PC-9 (cell line): ENCODE measurements at regions not wholly inside any gene's neighbourhood (a gene's known extent, or its start where the extent isn't known, plus 50 kb on each side); places are given as distances from the start of the nearest gene placed in this dataset.
"Not testable (repeated sequence)": the region's sequence is repeated elsewhere in the genome, so short reads cannot be mapped to it uniquely, and the experiment has no call there.

Experiments used
- BruUV-seq: library from RNA; stranded (reverse); fragments of 400-500 nt; replicated peaks from 2 replicates; lab custom pipeline; 2021; lab: Mats Ljungman, UMichigan
- CTCF ChIA-PET: fragments of 300-600 bp; sonication (Branson Sonifier 250); formaldehyde crosslinking; loops from one replicate; lab custom pipeline; 2022; ENCODE audit warnings: antibody characterized with exemption; lab: Charles Lee
- POLR2A ChIA-PET: fragments of 300-600 bp; sonication (Branson Sonifier 250); formaldehyde crosslinking; loops from one replicate; lab custom pipeline; 2022; ENCODE audit warnings: antibody characterized with exemption; ENCODE audit not compliant: unreplicated experiment; lab: Charles Lee
- DNase-seq, 2 experiments: peaks; one replicate each; pipeline versions ENCODE4 v3.0.0 to v3.0.0-alpha.2; 2015 to 2022; ENCODE audit warnings: mixed read lengths in 1 of 2
- H2AFZ ChIP-seq: fragments of 200-600 bp; sonication (generic); 2 replicates; pipeline ENCODE4 v1.8.1; 2017; ENCODE audit warnings: antibody characterized with exemption
- H3F3A ChIP-seq: fragments of 200-600 bp; sonication (generic); 2 replicates; pipeline ENCODE4 v1.8.1; 2017; ENCODE audit warnings: antibody characterized with exemption, mild to moderate bottlenecking, low read depth; ENCODE audit not compliant: insufficient read depth
- H3K27ac ChIP-seq: fragments of 200-600 bp; sonication (generic); 2 replicates; pipeline ENCODE4 v1.6.1; 2016; ENCODE audit warnings: mixed run types
- H3K27me3 ChIP-seq: fragments of 200-600 bp; sonication (generic); 2 replicates; pipeline ENCODE4 v1.6.1; 2016; ENCODE audit warnings: low read depth, mixed run types; ENCODE audit not compliant: insufficient read depth
- H3K36me3 ChIP-seq: fragments of 200-600 bp; sonication (generic); 2 replicates; pipeline ENCODE4 v1.6.1; 2016; ENCODE audit warnings: low read depth, mixed run types
- H3K4me1 ChIP-seq: fragments of 200-600 bp; sonication (generic); replicated peaks from 2 replicates; pipeline ENCODE4 v1.6.1; 2016; ENCODE audit warnings: mixed run types; ENCODE audit not compliant: insufficient read depth
- H3K4me2 ChIP-seq: fragments of 200-600 bp; sonication (generic); 2 replicates; pipeline ENCODE4 v1.6.1; 2017; ENCODE audit warnings: mixed run types
- H3K4me3 ChIP-seq: fragments of 200-600 bp; sonication (generic); 2 replicates; pipeline ENCODE4 v1.6.1; 2016; ENCODE audit warnings: mixed run types
- H3K79me2 ChIP-seq: fragments of 200-600 bp; sonication (generic); 2 replicates; pipeline ENCODE4 v1.6.1; 2017; ENCODE audit warnings: low read depth, mixed run types
- H3K9me2 ChIP-seq: fragments of 200-600 bp; sonication (generic); 2 replicates; pipeline ENCODE4 v1.8.1; 2017; ENCODE audit warnings: mild to moderate bottlenecking; ENCODE audit not compliant: insufficient read depth
- H3K9me3 ChIP-seq: fragments of 200-600 bp; sonication (generic); 2 replicates; pipeline ENCODE4 v1.8.1; 2016; ENCODE audit warnings: low read depth; ENCODE audit not compliant: insufficient read depth
- H4K20me1 ChIP-seq: fragments of 200-600 bp; sonication (generic); 2 replicates; pipeline ENCODE4 v1.8.1; 2017; ENCODE audit not compliant: insufficient read depth
- CTCF ChIP-seq: fragments of 200-600 bp; sonication (generic); conservative IDR thresholded peaks from 2 replicates; pipeline ENCODE4 v1.6.1; 2017; ENCODE audit warnings: mixed run types, antibody characterized with exemption, mild to moderate bottlenecking, moderate library complexity
- EZH2 ChIP-seq: fragments of 200-600 bp; sonication (generic); IDR thresholded peaks from 2 replicates; pipeline ENCODE4 v1.8.0; 2017; ENCODE audit warnings: antibody characterized with exemption, low read depth
- intact Hi-C: fragments of 100-400 bp; cut with micrococcal nuclease; formaldehyde crosslinking; loops from one replicate; pipeline ENCODE4 v1.10.0; 2022; ENCODE audit not compliant: unreplicated experiment

GRCh38 chr11:50178737-50179136 lies 146.1 kb downstream of the OR4C45 start:
- no peak overlapping the region for H3K4me2 ChIP-seq
- peaks cover 6% of the 10 kb centered on the region; the same call in 1 of the 2 replicates for H3K27me3 ChIP-seq
- CTCF ChIA-PET, result no interaction called here
- no peaks in the 10 kb centered on the region for H4K20me1 ChIP-seq
- H3K36me3 ChIP-seq, result no peaks in the 10 kb centered on the region
- H3F3A ChIP-seq, result no peaks in the 10 kb centered on the region
- no peaks in the 10 kb centered on the region for H3K4me1 ChIP-seq
- no peak for DNase-seq
- TF ChIP-seq CTCF (no peak), EZH2 (no peak)
- H2AFZ ChIP-seq, result no peak overlapping the region
- POLR2A ChIA-PET, result no interaction called here
- H3K9me2 ChIP-seq, result no peaks in the 10 kb centered on the region
- H3K9me3 ChIP-seq, result no peaks in the 10 kb centered on the region
- intact Hi-C loops, result no loop called here
- H3K27ac ChIP-seq, result no peak overlapping the region
- no TSS peak for BruUV-seq
- no peak overlapping the region for H3K4me3 ChIP-seq
- H3K79me2 ChIP-seq, result no peaks in the 10 kb centered on the region

- H3K79me2 ChIP-seq, result no peaks in the 10 kb centered on the region
- no TSS peak for BruUV-seq
- H3K4me2 ChIP-seq, result no peak overlapping the region
- CTCF ChIA-PET, result no interaction called here
- no peaks in the 10 kb centered on the region for H3K36me3 ChIP-seq
- no peak overlapping the region for H3K4me3 ChIP-seq
- H3K27me3 ChIP-seq, result peaks cover 13% of the 10 kb centered on the region; the same call in 1 of the 2 replicates
- TF ChIP-seq EZH2 (no peak), CTCF (no peak)
- H3K9me2 ChIP-seq, result no peaks in the 10 kb centered on the region
- peaks cover 2% of the 10 kb centered on the region; the same call in 1 of the 2 replicates for H3K4me1 ChIP-seq
- no peaks in the 10 kb centered on the region for H3K9me3 ChIP-seq
- no peaks in the 10 kb centered on the region for H3F3A ChIP-seq
- intact Hi-C loops, result no loop called here
- POLR2A ChIA-PET, result no interaction called here
- H4K20me1 ChIP-seq, result no peaks in the 10 kb centered on the region
- no peak overlapping the region for H2AFZ ChIP-seq
- no peak for DNase-seq
- H3K27ac ChIP-seq, result no peak overlapping the region
Observed at GRCh38 chr11:50181334-50181733, 148.7 kb downstream of the OR4C45 start.

DNA sequence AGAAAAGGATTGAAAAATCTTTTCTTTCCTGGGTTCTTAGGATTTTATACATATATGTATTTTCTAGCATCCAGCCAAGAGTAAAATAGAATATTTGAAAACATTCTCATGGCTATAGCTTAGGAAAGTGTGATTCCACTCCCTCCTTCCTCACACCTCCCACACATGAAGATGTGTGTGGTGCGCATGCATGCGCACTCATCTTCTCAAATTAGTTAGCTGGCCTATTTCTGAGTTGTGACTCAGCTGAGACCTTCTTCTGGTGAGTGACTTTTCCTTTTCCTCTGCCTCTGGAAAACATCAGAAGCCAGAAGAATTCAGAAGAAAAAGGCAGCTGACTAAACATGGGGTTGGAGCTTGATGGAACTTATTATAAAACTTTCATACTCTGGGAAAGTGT lies 149.8 kb downstream of the OR4C45 start:
- DNase-seq, result no peak
- Histone ChIP-seq H2AFZ (no peak overlapping the region), H3K36me3 (no peaks in the 10 kb centered on the region), H3K27ac (no peak overlapping the region), H3K27me3 (peaks cover 13% of the 10 kb centered on the region; the same call in 1 of the 2 replicates), H3K4me1 (peaks cover 6% of the 10 kb centered on the region; the same call in 1 of the 2 replicates), H3F3A (no peaks in the 10 kb centered on the region), H3K4me3 (no peak overlapping the region), H4K20me1 (no peaks in the 10 kb centered on the region), H3K79me2 (no peaks in the 10 kb centered on the region), H3K4me2 (no peak overlapping the region), H3K9me3 (no peaks in the 10 kb centered on the region), H3K9me2 (no peaks in the 10 kb centered on the region)
- ChIA-PET POLR2A (no interaction called here), CTCF (no interaction called here)
- intact Hi-C loops, result no loop called here
- TF ChIP-seq EZH2, result no peak
- TF ChIP-seq CTCF, result no peak
- BruUV-seq, result no TSS peak

- H4K20me1 ChIP-seq, BruUV-seq, H3K4me1 ChIP-seq, H3K36me3 ChIP-seq, H2AFZ ChIP-seq, H3F3A ChIP-seq, H3K27ac ChIP-seq, H3K9me3 ChIP-seq, DNase-seq, intact Hi-C loops, H3K4me2 ChIP-seq, CTCF ChIA-PET, POLR2A ChIA-PET, H3K4me3 ChIP-seq, H3K9me2 ChIP-seq, H3K79me2 ChIP-seq: not testable (repeated sequence)
- peaks cover 13% of the 10 kb centered on the region; the same call in 1 of the 2 replicates for H3K27me3 ChIP-seq
Observed at GRCh38 chr11:50183170-50183569, 150.5 kb downstream of the OR4C45 start.
